ENCODE measurements at regions not wholly inside any gene's neighbourhood (a gene's known extent, or its start where the extent isn't known, plus 50 kb on each side); places are given as distances from the start of the nearest gene placed in this dataset.

DNA sequence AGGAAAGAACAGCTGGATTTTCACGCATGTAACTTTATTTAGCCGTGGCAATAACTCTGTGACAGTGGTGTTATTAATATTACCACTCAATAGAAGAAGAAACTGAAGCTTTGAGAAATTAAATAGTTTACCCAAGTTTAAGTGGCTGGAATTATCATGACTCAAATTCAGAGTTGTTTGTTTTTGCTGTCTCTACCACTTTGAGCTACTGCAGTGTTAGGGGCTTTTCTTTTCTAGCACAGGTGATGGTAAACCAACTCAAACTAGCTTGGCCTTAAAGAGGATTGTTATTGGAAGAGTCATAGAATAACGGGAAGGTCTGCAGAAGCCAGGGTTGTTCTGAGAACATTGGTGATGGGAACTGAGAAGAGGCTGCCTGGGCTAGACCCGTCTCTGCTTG is 66.0 kb upstream of the PREP start:
- no peaks in the 10 kb centered on the region for H3K9me3 ChIP-seq
- H3K27me3 ChIP-seq (ENCODE audit: low read depth), result no peaks in the 10 kb centered on the region
- no peak for DNase-seq (ENCODE audit: low spot score in 2 of 2)
- peaks cover 33% of the 10 kb centered on the region for H3K4me1 ChIP-seq
- H3K4me3 ChIP-seq, result no peak overlapping the region
- no peaks in the 10 kb centered on the region for H3K36me3 ChIP-seq (replicated peaks)
- in situ Hi-C loops (cut with MboI; ENCODE audit: low sequenced_read_pairs), result no loop called here

DNA sequence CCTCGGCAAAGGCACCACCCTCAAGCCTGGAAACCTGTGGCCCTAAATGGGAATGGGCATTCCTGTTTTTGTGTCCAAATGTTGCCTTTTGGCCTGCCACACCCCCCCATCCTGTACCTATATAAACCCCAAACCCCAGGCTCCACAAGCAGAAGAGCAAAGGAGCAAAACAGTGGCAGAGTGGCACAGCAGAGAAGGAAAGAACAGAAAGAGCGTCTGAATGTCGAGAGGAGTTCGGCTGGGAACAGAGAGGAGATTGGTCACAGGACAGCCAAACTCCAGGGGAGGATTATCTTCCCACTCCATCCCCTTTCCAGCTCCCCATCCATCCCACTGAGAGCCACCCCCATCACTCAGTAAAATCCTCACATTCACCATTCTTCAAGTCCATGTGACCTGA is 58.0 kb upstream of the PREP start:
- in situ Hi-C loops (cut with MboI; ENCODE audit: low sequenced_read_pairs), result no loop called here
- no peaks in the 10 kb centered on the region for H3K27me3 ChIP-seq (ENCODE audit: low read depth)
- H3K36me3 ChIP-seq (replicated peaks), result no peaks in the 10 kb centered on the region
- DNase-seq (ENCODE audit: low spot score in 2 of 2), result no peak
- peaks cover 2% of the 10 kb centered on the region; the same call in 1 of the 2 replicates for H3K4me1 ChIP-seq
- no peak overlapping the region for H3K4me3 ChIP-seq
- no peaks in the 10 kb centered on the region for H3K9me3 ChIP-seq

DNA sequence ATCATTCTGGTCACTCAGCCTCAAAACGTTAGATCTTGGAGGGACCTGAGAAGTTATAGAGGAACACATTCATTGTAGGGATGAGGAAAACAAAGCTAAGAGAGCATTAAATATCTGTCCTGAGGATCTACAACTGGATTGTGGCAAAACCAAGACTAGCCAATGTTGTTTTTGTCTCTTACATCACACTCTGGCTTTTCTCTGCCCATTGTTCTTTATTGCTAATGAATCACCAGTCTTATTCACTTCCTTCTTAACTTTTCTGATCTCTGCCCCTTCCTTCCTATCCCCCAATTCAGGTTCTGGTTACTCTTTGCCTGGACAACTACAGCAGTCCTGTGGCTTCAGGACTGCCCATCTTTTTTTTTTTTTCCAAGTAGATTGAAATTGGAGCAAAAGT is 57.0 kb upstream of the PREP start:
- Histone ChIP-seq H3K27me3 (ENCODE audit: low read depth) (no peaks in the 10 kb centered on the region), H3K4me3 (no peak overlapping the region), H3K36me3 (replicated peaks) (no peaks in the 10 kb centered on the region), H3K4me1 (peaks cover 3% of the 10 kb centered on the region), H3K9me3 (no peaks in the 10 kb centered on the region)
- in situ Hi-C loops (cut with MboI; ENCODE audit: low sequenced_read_pairs), result no loop called here
- no peak for DNase-seq (ENCODE audit: low spot score in 2 of 2)

DNA sequence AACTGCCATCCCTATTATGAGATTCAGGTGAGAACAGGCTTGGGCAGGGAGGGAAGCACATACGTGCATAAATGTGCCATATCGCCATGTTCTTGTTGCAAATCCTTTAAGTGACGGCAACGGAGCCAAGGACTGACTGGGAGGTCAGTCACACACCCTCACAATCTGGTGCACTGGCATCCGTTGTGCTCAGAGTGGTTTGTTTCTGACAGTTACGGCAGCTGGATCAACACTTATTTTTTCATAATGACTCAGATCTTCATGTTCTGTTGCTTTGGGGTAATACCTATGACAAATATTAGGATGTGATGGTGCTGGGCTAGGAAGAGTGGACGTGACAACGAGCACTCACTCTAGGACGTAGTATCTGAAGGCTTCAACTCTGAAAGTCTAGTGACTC is 56.2 kb upstream of the PREP start:
- Histone ChIP-seq H3K27me3 (ENCODE audit: low read depth) (no peaks in the 10 kb centered on the region), H3K4me3 (no peak overlapping the region), H3K4me1 (peaks cover 11% of the 10 kb centered on the region), H3K9me3 (no peaks in the 10 kb centered on the region), H3K36me3 (replicated peaks) (no peaks in the 10 kb centered on the region)
- in situ Hi-C loops (cut with MboI; ENCODE audit: low sequenced_read_pairs), result no loop called here
- DNase-seq (ENCODE audit: low spot score in 2 of 2), result no peak

DNA sequence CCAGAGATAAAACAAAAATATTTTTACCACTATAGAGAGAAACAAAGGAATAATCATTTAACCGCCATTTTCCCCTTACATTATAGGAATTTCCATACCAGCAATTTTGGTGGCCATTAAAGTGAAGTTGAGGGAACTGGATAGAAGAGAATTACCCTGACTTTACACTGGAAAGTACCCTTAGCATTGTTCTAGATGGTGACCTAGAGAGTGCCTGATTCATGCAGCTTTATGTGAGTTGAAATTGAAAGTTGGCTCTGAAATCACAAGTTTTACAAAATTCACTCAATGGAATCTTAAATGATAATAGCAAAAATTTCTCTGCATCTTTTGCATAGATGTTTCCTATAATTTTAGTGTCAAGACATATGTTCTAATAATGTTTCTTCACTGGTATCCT is 55.7 kb upstream of the PREP start:
- DNase-seq (ENCODE audit: low spot score in 2 of 2), result no peak
- Histone ChIP-seq H3K9me3 (no peaks in the 10 kb centered on the region), H3K4me3 (no peak overlapping the region), H3K4me1 (peaks cover 13% of the 10 kb centered on the region), H3K36me3 (replicated peaks) (no peaks in the 10 kb centered on the region), H3K27me3 (ENCODE audit: low read depth) (no peaks in the 10 kb centered on the region)
- in situ Hi-C loops (cut with MboI; ENCODE audit: low sequenced_read_pairs), result no loop called here

DNA sequence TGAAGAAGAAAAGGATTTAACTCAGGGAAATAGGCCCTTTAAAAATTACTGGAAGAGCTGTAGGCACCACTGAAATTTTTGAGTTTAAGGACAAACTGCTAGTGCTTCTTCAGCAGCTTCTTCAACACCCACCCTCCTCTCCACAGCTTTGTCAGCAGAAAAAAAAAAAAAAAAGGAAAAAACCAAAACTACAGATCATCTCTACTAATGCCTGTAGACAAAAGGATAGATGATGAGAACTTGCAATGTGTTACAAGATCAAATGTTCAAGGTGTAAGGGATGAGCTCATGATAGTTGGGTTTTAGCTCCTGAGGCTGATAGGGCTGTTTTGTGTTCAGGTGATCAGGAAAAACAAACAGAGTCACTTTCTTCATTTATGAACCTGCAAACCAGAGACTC is 55.2 kb upstream of the PREP start:
- peaks cover 18% of the 10 kb centered on the region for H3K4me1 ChIP-seq

DNA sequence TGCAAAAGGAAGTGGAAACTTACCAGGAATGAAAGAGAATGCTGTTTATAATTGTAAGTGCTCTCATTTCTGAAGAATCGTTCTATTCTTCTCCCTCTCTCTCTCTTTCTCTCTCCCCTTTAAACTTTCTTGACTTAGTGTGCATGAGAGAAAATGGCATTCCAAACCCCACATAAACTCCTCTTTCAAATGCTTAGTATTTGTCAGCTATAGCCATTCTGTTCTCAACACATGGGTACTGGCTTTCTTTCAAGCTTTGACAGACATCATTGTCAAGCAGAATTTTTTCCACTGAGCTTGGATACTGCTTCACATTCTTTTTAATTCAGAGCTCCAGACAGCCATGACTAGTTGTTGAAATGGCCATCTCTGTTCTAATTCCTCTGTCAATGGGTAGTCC is 51.1 kb upstream of the PREP start:
- Histone ChIP-seq H3K9me3 (no peaks in the 10 kb centered on the region), H3K27me3 (ENCODE audit: low read depth) (no peaks in the 10 kb centered on the region), H3K4me3 (no peak overlapping the region), H3K36me3 (replicated peaks) (no peaks in the 10 kb centered on the region), H3K4me1 (peaks cover 19% of the 10 kb centered on the region)
- in situ Hi-C loops (cut with MboI; ENCODE audit: low sequenced_read_pairs), result no loop called here
- DNase-seq (ENCODE audit: low spot score in 2 of 2), result peak; percentile 29 to 98

More for the DNA sequence above, 55.2 kb upstream of the PREP start:
- Histone ChIP-seq H3K4me3 (no peak overlapping the region), H3K27me3 (ENCODE audit: low read depth) (no peaks in the 10 kb centered on the region), H3K36me3 (replicated peaks) (no peaks in the 10 kb centered on the region), H3K9me3 (no peaks in the 10 kb centered on the region)
- in situ Hi-C loops (cut with MboI; ENCODE audit: low sequenced_read_pairs), result no loop called here
- DNase-seq (ENCODE audit: low spot score in 2 of 2), result no peak

DNA sequence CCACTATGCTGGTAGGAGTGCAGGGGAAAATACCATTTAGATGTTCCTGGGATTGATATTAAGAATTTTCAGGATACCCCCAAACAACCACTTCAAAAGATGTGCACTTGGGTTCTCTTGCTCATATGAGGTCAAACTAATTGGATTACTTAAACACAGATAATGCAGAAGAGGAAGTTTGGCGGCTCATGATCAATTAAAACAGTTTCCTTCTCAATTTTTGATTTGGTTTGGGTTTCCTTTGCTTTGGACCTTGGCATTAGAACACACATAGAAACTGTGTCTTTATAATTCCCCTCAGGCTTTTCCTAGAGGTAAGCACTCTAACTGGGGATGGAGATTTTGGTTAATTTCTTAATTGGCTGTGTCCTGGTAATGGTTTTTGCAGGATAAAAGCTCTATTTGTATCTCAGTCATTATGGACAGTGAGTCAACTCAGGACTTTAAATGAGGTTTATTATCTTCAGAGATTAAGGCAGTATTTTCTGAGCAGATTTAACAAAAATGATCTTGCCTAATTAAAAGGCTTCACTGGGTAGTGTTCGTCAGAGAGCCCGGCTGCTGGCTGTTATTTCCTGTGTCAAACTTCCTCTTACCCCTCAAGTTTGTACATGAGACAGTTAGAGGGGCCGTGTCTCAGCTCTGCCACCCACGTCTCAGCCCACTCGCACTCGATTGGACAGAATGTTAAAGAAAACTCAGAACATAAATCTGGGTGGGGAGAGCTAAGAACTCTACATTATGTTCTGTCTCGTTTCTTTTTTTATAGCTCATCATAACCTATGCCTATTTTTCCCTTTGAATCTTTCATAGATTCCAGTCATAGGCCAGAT is 50.3 kb upstream of the PREP start:
- no peaks in the 10 kb centered on the region for H3K27me3 ChIP-seq (ENCODE audit: low read depth)
- peaks cover 19% of the 10 kb centered on the region for H3K4me1 ChIP-seq
- no peak overlapping the region for H3K4me3 ChIP-seq
- no peaks in the 10 kb centered on the region for H3K9me3 ChIP-seq
- H3K36me3 ChIP-seq (replicated peaks), result no peaks in the 10 kb centered on the region
- in situ Hi-C loops (cut with MboI; ENCODE audit: low sequenced_read_pairs), result no loop called here
- DNase-seq (ENCODE audit: low spot score in 2 of 2), result peak in 1 of 2 experiments; percentile 34

Data from HAP-1 (cell line).